Omental fat pad (tissue), 3 donors: ENCODE measurements at regions not wholly inside any gene's neighbourhood (a gene's known extent, or its start where the extent isn't known, plus 50 kb on each side); places are given as distances from the start of the nearest gene placed in this dataset.
"Not testable (repeated sequence)": the region's sequence is repeated elsewhere in the genome, so short reads cannot be mapped to it uniquely, and the experiment has no call there.

ENCODE experiments used
- ATAC-seq: fragments of 150-250 bp; one replicate; pipeline ENCODE4 v1.9.1; 2016; ENCODE audit warnings: mild to moderate bottlenecking, moderate library complexity; ENCODE audit not compliant: low FRiP score
- DNase-seq: peaks from one replicate; pipeline ENCODE4 v3.0.0-alpha.2; 2019; ENCODE audit warnings: low spot score
- CTCF ChIP-seq, 3 donors: fragments of 450-650 bp; IDR thresholded peaks; one replicate each; pipeline ENCODE4 v1.5.1; 2016 to 2017; ENCODE audit warnings: antibody characterized with exemption in 3 of 3, mild to moderate bottlenecking in 3 of 3, moderate library complexity in 2 of 3

- DNase-seq (no peak), ATAC-seq (no peak)
- no peak for TF ChIP-seq CTCF (IDR thresholded peaks at IDR 0.05)
These were observed 1078.3 kb upstream of the EDIL3 start for GRCh38 chr5:85462957-85463356.

- ATAC-seq = no peak
- no peak for TF ChIP-seq CTCF (IDR thresholded peaks at IDR 0.05)
- DNase-seq = no peak
These were observed 1081.7 kb upstream of the EDIL3 start for GRCh38 chr5:85466423-85466822.

- no peak for ATAC-seq
- no peak for DNase-seq
- TF ChIP-seq CTCF (IDR thresholded peaks at IDR 0.05) = no peak
These were observed 1088.1 kb upstream of the EDIL3 start for GRCh38 chr5:85472749-85473148.

GRCh38 chr5:85475151-85475550 is 1090.5 kb upstream of the EDIL3 start:
- ATAC-seq, DNase-seq: not testable (repeated sequence)

GRCh38 chr5:85476617-85477016 is 1091.9 kb upstream of the EDIL3 start:
- no peak for DNase-seq
- TF ChIP-seq CTCF (IDR thresholded peaks at IDR 0.05) = no peak
- no peak for ATAC-seq

- DNase-seq (no peak), ATAC-seq (no peak)
- no peak for TF ChIP-seq CTCF (IDR thresholded peaks at IDR 0.05)
These were observed 1095.2 kb upstream of the EDIL3 start for GRCh38 chr5:85479849-85480248.

GRCh38 chr5:85484982-85485574 is 1100.4 kb upstream of the EDIL3 start:
- ATAC-seq (no peak), DNase-seq (no peak)
- no peak for TF ChIP-seq CTCF (IDR thresholded peaks at IDR 0.05)

- DNase-seq (no peak), ATAC-seq (no peak)
- TF ChIP-seq CTCF (IDR thresholded peaks at IDR 0.05) = no peak
These were observed 1103.6 kb upstream of the EDIL3 start for GRCh38 chr5:85488295-85488694.
